Cerebellar nuclear complex (tissue), 1 donor: ENCODE measurements at regions not wholly inside any gene's neighbourhood (a gene's known extent, or its start where the extent isn't known, plus 50 kb on each side); places are given as distances from the start of the nearest gene placed in this dataset.
"Not testable (repeated sequence)": the region's sequence is repeated elsewhere in the genome, so short reads cannot be mapped to it uniquely, and the experiment has no call there.

Source experiments
- DNase-seq, 2 experiments: peaks; one replicate each; lab custom pipeline; 2025; lab: John Stamatoyannopoulos, UW

GRCh38 chr11:70592641-70593165 lies 194.4 kb downstream of the CTTN start:
- no peak for DNase-seq

DNA sequence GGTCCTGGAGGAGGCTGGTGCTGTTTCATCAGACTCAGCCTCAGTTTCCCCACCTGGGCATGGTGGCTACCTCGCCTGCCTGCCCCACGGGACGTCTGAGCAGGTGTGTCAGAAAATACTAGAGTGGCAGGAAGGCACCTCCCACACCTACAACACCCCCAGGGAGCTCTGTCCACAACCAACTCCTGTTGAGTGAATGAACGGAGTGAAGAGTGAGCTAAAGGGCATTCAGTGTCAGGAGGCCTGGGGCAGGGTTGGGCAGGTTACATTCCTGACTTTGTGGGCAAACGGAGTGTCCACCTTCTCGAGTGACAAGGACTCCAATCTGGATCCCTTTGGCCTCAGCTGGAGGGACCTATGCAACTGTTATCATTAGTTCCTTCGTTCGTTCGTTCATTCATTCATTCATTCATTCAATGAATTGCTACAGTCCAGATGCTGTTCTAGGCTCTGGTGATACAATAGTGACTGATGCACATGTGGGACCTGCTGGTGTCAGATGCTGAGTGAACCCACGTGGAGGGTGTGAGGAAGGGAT lies 195.2 kb downstream of the CTTN start:
- DNase-seq, result no peak

DNA sequence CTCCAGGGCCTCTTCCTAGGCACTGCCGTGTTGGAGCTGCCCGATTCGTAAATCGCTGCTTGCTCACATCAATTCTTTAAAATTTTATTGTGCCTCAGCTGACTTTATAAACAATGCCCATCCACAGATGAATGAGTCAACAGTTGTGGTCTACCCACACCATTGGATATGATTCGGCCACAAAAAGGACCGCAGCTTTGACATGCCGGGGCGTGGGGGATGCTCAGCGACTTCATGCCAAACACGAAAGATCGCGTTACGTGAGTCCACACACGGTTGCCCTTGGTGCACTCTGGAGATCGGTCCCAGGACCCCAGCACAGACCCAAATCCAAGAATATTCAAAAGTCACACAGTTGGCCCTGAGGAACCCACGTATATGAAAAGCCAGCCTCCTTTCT lies 195.7 kb downstream of the CTTN start:
- DNase-seq, result no peak

GRCh38 chr11:70594606-70595005 lies 196.3 kb downstream of the CTTN start:
- no peak for DNase-seq

GRCh38 chr11:70595016-70595415 lies 196.7 kb downstream of the CTTN start:
- DNase-seq, result no peak

DNA sequence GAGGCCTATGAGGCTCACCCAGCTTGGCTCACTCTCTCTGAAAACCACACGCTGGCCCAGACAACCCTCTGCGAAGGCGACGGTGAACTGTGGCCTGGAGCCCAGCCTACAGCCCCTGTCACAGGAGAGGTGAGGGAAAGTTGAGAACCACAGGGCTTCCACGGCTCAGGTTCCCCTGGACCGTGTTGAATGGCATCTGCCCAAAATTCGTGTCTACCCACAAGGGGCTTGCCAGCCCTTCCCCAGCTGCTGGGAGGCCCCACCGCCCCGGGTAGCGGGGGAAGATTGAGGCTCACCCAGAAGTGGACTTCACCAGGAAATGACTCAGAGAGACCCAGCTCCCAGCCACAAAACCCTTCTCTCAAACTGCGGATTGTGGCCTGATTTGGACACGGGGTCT lies 197.1 kb downstream of the CTTN start:
- no peak for DNase-seq

GRCh38 chr11:70596091-70596490 lies 197.8 kb downstream of the CTTN start:
- no peak for DNase-seq

- DNase-seq, result no peak
These were observed 198.8 kb downstream of the CTTN start for GRCh38 chr11:70597006-70597555.

GRCh38 chr11:70597751-70598625 lies 199.7 kb downstream of the CTTN start:
- no peak for DNase-seq

DNA sequence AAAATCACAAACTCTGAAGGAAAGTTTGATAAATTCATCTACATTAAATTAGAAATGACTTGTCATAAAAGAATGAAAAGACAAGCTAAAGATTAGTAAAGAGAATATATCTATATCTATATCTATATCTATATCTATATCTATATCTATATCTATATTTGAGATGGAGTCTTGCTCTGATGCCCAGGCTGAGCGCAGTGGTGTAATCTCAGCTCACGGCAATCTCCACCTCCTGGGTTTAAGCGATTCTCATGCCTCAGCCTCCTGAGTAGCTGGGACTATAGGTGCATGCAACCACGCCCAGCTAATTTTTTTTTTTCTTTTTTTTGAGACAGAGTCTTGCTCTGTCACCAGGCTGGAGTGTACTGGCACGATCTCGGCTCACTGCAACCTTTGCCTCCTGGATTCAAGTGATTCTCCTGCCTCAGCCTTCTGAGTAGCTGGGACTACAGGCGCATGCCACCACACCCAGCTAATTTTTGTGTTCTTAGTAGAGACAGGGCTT lies 202.6 kb downstream of the CTTN start:
- not testable (repeated sequence) for DNase-seq

DNA sequence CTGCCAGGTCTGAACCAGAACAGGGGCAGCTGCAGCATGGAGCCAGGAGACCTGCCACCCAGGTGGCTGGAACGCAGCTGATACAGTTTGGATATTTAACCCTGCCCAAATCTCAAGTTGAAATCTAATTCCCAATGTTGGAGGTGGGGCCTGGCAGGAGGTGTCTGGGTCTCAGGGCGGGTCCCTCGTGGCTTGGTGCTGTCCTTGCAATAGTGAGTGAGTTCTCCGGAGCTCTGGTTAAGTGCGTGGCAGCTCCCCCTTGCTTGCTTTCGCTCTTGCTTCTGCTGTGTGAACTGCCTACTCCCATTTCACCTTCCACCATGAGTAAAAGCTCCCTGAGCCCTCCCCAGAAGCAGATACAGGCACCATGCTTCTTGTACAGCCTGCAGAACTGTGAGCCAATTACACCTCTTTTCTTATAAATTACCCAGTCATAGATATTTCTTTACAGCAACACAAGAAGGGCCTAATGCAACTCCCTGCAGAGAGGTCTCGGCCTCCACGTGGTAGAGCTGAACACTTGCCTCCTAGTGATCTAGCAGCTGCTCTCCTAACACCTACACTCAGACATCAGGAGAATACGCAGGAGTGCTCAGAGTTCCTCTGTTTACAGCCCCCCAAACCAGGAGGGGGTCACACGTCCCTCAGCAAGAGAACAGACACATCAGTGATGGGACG lies 203.7 kb downstream of the CTTN start:
- no peak for DNase-seq

DNA sequence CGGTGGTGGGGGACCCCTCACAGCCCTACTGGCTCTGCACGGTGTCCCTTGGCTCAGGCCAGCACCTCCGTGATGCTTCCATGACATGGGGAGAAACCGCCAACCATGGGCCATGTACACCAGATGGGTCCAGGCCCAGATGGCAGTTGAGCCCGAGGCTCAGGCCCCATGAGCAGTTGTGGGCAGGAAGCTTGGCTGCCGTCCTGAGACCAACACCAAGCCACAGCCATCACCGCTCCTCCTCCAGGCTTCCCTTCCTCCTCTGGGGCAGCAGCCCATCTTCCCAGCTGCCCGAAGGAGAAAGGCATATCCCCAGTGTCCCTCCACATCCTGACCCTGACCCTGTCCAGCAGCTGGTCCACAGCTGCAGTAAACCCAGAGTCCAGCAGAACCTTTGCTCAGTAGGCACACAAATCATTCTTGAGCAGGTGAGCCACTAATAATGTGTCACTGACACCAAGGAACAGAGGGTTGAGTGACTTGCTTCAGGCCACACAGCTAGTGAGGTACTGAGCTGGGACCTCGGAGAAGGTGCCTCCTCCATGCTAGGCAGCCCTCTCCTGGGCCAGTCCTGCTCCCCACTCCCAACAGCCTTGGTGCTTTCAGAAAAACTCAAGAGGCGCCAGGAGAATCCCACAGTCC lies 204.9 kb downstream of the CTTN start:
- no peak for DNase-seq

- no peak for DNase-seq
These were observed 205.5 kb downstream of the CTTN start for GRCh38 chr11:70603756-70604211.

GRCh38 chr11:70604221-70604620 lies 205.9 kb downstream of the CTTN start:
- no peak for DNase-seq

- no peak for DNase-seq
These were observed 206.5 kb downstream of the CTTN start for GRCh38 chr11:70604630-70605467.

DNA sequence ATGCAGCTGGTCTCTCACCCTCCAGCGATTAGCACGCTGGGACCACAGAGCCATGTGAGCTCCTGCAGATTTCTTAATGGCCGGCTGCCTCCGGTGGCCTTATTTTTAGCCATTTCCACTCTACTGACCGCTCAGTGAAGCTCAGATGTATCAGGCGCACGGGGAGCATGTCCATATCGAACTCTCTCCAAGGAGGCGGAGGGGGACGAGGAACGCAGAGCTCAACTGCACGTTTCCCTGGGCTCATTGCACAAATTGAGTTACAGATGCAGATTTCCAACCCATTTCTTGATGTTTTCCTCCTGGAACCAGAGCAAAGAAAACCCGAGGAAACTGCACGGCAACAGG lies 207.1 kb downstream of the CTTN start:
- no peak for DNase-seq

DNA sequence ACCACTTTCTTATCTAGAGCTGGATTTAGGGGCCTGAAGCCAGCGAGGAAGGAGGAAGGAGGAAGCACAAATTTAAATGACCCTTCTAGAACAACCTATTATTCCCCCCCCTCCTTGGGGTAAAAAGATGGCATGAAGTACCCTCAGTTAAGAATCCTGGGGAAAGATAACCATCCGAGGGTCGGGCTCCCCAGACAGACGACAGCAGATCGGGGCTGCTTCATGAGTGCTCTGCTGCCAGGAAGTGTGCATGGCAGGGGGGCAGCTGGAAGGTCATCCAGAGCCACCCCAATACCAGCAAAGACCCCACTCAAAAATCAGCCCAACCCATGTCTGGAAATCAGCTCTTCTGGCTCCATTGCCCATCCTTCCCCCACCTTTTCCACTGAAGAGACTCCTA lies 207.5 kb downstream of the CTTN start:
- no peak for DNase-seq

DNA sequence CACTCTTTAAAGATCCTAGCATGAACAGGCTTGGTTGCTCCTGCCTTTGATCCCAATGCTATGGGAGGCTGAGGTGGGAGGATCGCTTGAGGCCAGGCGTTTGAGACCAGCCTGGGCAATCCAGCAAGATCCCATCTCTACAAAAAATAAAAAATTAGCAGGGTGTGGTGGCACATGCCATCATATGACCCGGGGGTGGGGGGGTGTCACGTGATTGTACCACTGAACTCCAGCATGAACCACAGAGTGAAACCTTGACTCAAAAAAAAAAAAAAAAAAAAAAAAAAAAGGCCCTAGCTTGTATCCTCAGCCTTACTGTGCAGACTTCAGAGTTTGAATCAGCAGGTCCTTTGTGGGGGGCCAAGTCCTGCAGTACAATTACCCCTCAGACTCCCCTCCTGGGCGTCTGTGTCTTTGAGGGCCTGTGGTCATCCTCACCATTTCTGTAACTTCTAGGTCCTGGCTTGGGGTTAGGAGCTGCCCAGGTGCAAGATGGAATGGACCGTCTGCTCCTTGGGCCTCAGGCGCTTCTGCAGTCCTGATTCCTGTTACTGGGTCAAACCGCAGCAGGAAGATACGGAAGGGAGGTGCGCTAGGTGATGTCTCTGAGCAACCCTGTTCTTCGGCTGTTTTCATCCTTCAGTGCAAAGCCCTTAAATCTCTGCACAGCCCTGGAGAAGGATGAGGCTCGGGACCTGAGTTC lies 208.1 kb downstream of the CTTN start:
- DNase-seq, result no peak

- DNase-seq, result no peak
These were observed 208.6 kb downstream of the CTTN start for GRCh38 chr11:70606951-70607330.

GRCh38 chr11:70607561-70607960 lies 209.2 kb downstream of the CTTN start:
- no peak for DNase-seq
